BLaER1 treated with 17β-estradiol and CSF1 and Interleukin-3, amounts not matched to agents 10 nM and 100 nM (cell line): ENCODE measurements at regions not wholly inside any gene's neighbourhood (a gene's known extent, or its start where the extent isn't known, plus 50 kb on each side); places are given as distances from the start of the nearest gene placed in this dataset.
"Not testable (repeated sequence)": the region's sequence is repeated elsewhere in the genome, so short reads cannot be mapped to it uniquely, and the experiment has no call there.

ENCODE experiments used
- H3K27ac ChIP-seq, 11 experiments: shearing (Covaris generic); formaldehyde crosslinking; 2 replicates each; pipeline ENCODE4 v1.8.1; 2022
- H3K27me3 ChIP-seq, 11 experiments: shearing (Covaris generic); formaldehyde crosslinking; 2 replicates each; pipeline ENCODE4 v1.8.1; 2022
- H3K36me3 ChIP-seq, 11 experiments: shearing (Covaris generic); formaldehyde crosslinking; 2 replicates each; pipeline ENCODE4 v1.8.1; 2022
- H3K4me1 ChIP-seq, 10 experiments: shearing (Covaris generic); formaldehyde crosslinking; 2 replicates each; pipeline ENCODE4 v1.8.1; 2022
- H3K4me2 ChIP-seq, 11 experiments: shearing (Covaris generic); formaldehyde crosslinking; 2 replicates each; pipeline ENCODE4 v1.8.1; 2022
- H3K4me3 ChIP-seq, 10 experiments: shearing (Covaris generic); formaldehyde crosslinking; 2 replicates each; pipeline ENCODE4 v1.8.1; 2022
- H3K9ac ChIP-seq, 11 experiments: shearing (Covaris generic); formaldehyde crosslinking; 2 replicates each; pipeline ENCODE4 v1.8.1; 2022
- H3K9me3 ChIP-seq, 11 experiments: shearing (Covaris generic); formaldehyde crosslinking; replicated peaks in 1 of 11; 2 replicates each; pipeline ENCODE4 v1.8.1; 2022
- H4K20me1 ChIP-seq, 11 experiments: shearing (Covaris generic); formaldehyde crosslinking; 2 replicates each; pipeline ENCODE4 v1.8.1; 2022
- Cebpa-rat ChIP-seq, 11 experiments: shearing (Covaris generic); IDR thresholded peaks; 2 replicates each; pipeline ENCODE4 v1.8.1; 2022

GRCh38 chr7:19339512-19339911 is 194.3 kb upstream of the FERD3L start:
- Histone ChIP-seq H3K27ac (no peak overlapping the region), H3K4me2 (no peak overlapping the region), H3K4me1 (no peaks in the 10 kb centered on the region), H3K9me3 (peaks cover 0 to 5% (median 0%) of the 10 kb centered on the region in 11 experiments; a peak in 2 of 22 replicates), H3K9ac (no peak overlapping the region), H4K20me1 (no peaks in the 10 kb centered on the region), H3K36me3 (no peaks in the 10 kb centered on the region), H3K27me3 (no peaks in the 10 kb centered on the region), H3K4me3 (no peak overlapping the region)
- no peak for TF ChIP-seq Cebpa-rat (IDR thresholded peaks at IDR 0.05)

DNA sequence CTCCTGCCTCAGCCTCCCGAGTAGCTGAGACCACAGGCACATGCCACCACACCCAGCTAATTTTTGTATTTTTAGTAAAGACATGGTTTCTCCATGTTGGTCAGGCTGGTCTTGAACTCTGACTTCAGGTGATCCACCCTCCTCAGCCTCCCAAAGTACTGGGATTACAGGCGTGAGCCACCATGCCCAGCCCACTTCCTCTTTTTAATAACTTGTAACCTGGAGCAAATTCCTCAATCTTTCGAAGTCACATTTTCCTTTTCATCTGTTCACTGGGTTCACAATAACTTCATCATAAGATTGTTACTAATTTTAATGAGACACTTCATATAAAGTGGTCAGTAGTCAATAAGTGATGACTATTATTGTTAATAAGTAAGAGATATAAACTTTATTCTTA is 193.3 kb upstream of the FERD3L start:
- not testable (repeated sequence) for H3K27ac ChIP-seq, H3K4me1 ChIP-seq, H3K36me3 ChIP-seq, H4K20me1 ChIP-seq, H3K9me3 ChIP-seq, H3K4me3 ChIP-seq, H3K4me2 ChIP-seq, H3K9ac ChIP-seq, H3K27me3 ChIP-seq

GRCh38 chr7:19336836-19337383 is 191.7 kb upstream of the FERD3L start:
- H3K36me3 ChIP-seq = no peaks in the 10 kb centered on the region
- no peak for TF ChIP-seq Cebpa-rat (IDR thresholded peaks at IDR 0.05)
- H3K9ac ChIP-seq = no peak overlapping the region
- no peaks in the 10 kb centered on the region for H3K4me1 ChIP-seq
- H4K20me1 ChIP-seq = no peaks in the 10 kb centered on the region
- no peaks in the 10 kb centered on the region for H3K27me3 ChIP-seq
- H3K27ac ChIP-seq = no peak overlapping the region
- H3K4me2 ChIP-seq = no peak overlapping the region
- H3K9me3 ChIP-seq = peaks cover 0 to 5% (median 0%) of the 10 kb centered on the region in 11 experiments; a peak in 2 of 22 replicates
- no peak overlapping the region for H3K4me3 ChIP-seq

GRCh38 chr7:19333706-19334105 is 188.5 kb upstream of the FERD3L start:
- no peak for TF ChIP-seq Cebpa-rat (IDR thresholded peaks at IDR 0.05)
- Histone ChIP-seq H4K20me1 (no peaks in the 10 kb centered on the region), H3K27me3 (no peaks in the 10 kb centered on the region), H3K4me1 (no peaks in the 10 kb centered on the region), H3K9me3 (no peaks in the 10 kb centered on the region), H3K9ac (no peak overlapping the region), H3K36me3 (no peaks in the 10 kb centered on the region), H3K4me3 (no peak overlapping the region), H3K27ac (no peak overlapping the region), H3K4me2 (no peak overlapping the region)

- Histone ChIP-seq H3K36me3 (no peaks in the 10 kb centered on the region), H3K4me1 (no peaks in the 10 kb centered on the region), H3K9ac (no peak overlapping the region), H3K4me2 (no peak overlapping the region), H4K20me1 (no peaks in the 10 kb centered on the region), H3K9me3 (no peaks in the 10 kb centered on the region), H3K27ac (no peak overlapping the region), H3K27me3 (no peaks in the 10 kb centered on the region), H3K4me3 (no peak overlapping the region)
- TF ChIP-seq Cebpa-rat (IDR thresholded peaks at IDR 0.05) = no peak
Measured at GRCh38 chr7:19327018-19327417, 181.8 kb upstream of the FERD3L start.

DNA sequence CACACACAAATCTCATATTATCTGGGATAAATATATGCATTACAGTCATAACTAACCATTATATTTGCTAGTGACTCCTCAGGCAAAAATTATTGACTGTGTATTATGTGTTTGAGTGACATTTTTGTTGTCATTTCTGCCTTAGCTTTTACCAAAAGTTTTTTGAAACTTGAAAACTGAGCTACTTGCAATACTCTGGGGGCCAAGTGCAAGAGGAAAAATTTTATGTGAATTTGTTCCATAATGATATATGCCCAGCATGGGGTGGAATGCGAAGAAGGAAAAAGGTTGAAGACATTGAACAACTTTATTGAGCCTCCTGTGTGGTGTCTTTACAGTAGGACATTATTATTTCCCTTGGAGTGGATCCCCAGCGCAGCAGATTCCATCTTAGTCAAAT is 176.8 kb upstream of the FERD3L start:
- Histone ChIP-seq H3K27me3 (no peaks in the 10 kb centered on the region), H3K9ac (no peak overlapping the region), H4K20me1 (no peaks in the 10 kb centered on the region; a peak in 1 of 22 replicates), H3K36me3 (no peaks in the 10 kb centered on the region), H3K9me3 (no peaks in the 10 kb centered on the region), H3K4me1 (no peaks in the 10 kb centered on the region), H3K27ac (no peak overlapping the region), H3K4me3 (no peak overlapping the region), H3K4me2 (no peak overlapping the region)
- no peak for TF ChIP-seq Cebpa-rat (IDR thresholded peaks at IDR 0.05)

- Histone ChIP-seq H3K27ac (no peak overlapping the region), H4K20me1 (no peaks in the 10 kb centered on the region; a peak in 1 of 22 replicates), H3K9ac (no peak overlapping the region), H3K9me3 (no peaks in the 10 kb centered on the region), H3K36me3 (no peaks in the 10 kb centered on the region), H3K27me3 (no peaks in the 10 kb centered on the region), H3K4me3 (no peak overlapping the region), H3K4me2 (no peak overlapping the region), H3K4me1 (no peaks in the 10 kb centered on the region)
- TF ChIP-seq Cebpa-rat (IDR thresholded peaks at IDR 0.05) = no peak
Measured at GRCh38 chr7:19318287-19318686, 173.1 kb upstream of the FERD3L start.

- no peaks in the 10 kb centered on the region for H3K9me3 ChIP-seq
- no peaks in the 10 kb centered on the region; a peak in 1 of 22 replicates for H4K20me1 ChIP-seq
- H3K4me1 ChIP-seq = no peaks in the 10 kb centered on the region
- H3K27me3 ChIP-seq = no peaks in the 10 kb centered on the region
- H3K27ac ChIP-seq = no peak overlapping the region
- TF ChIP-seq Cebpa-rat (IDR thresholded peaks at IDR 0.05) = no peak
- H3K4me3 ChIP-seq = no peak overlapping the region
- H3K9ac ChIP-seq = no peak overlapping the region
- no peak overlapping the region for H3K4me2 ChIP-seq
- no peaks in the 10 kb centered on the region for H3K36me3 ChIP-seq
Measured at GRCh38 chr7:19317461-19317860, 172.2 kb upstream of the FERD3L start.

DNA sequence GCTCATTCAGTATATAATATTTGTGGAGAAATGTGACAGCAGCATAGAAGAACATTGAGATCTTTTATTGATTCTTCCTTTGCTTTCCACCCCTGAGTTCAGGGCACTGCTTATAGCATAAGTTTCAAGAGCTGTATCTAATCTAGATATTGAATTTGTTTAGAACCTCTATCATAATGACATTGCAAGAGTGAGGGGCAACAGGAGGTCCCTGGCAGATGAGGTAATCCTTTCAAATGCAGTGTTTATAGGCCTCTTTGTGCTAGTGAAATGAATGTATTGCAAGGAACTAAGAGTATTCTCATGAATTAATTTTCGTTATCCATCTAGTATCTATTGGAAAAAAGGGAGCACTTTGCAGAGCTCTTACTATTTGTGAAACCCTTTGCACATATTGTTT is 167.2 kb upstream of the FERD3L start:
- Histone ChIP-seq H3K27ac (no peak overlapping the region), H3K9ac (no peak overlapping the region)
- TF ChIP-seq Cebpa-rat (IDR thresholded peaks at IDR 0.05) = no peak

DNA sequence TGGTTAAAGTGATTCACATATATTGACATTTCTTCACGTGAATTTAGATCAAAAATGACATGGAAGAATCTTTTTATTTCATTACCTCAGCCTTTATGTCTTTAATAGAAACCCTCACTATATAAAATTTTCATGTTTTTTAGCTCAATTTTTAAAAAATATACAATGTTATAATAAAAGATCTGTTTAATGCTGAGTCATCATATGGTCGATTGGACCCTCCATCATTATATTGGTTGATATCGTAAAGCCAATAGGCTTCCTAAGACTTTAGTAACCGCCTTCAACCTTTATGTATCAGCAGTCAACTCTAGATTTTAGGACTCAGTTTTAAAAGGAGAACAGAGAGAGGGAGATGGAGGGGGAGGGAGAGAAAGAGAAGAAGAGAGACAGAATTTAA is 162.3 kb upstream of the FERD3L start:
- no peaks in the 10 kb centered on the region for H3K27me3 ChIP-seq
- no peak overlapping the region for H3K27ac ChIP-seq
- H3K4me3 ChIP-seq = no peak overlapping the region
- H3K9me3 ChIP-seq = no peaks in the 10 kb centered on the region
- TF ChIP-seq Cebpa-rat (IDR thresholded peaks at IDR 0.05) = no peak
- no peak overlapping the region for H3K9ac ChIP-seq
- H3K4me1 ChIP-seq = no peaks in the 10 kb centered on the region
- H3K4me2 ChIP-seq = no peak overlapping the region
- no peaks in the 10 kb centered on the region for H3K36me3 ChIP-seq
- H4K20me1 ChIP-seq = no peaks in the 10 kb centered on the region

More for the DNA sequence above, 167.2 kb upstream of the FERD3L start:
- H4K20me1 ChIP-seq = no peaks in the 10 kb centered on the region
- H3K36me3 ChIP-seq = no peaks in the 10 kb centered on the region
- H3K4me1 ChIP-seq = no peaks in the 10 kb centered on the region
- no peaks in the 10 kb centered on the region for H3K27me3 ChIP-seq
- no peak overlapping the region for H3K4me3 ChIP-seq
- no peaks in the 10 kb centered on the region for H3K9me3 ChIP-seq
- no peak overlapping the region for H3K4me2 ChIP-seq
